Endothelial cell (in vitro differentiated cells): ENCODE measurements at regions not wholly inside any gene's neighbourhood (a gene's known extent, or its start where the extent isn't known, plus 50 kb on each side); places are given as distances from the start of the nearest gene placed in this dataset.

Source experiments
- DNase-seq: peaks from one replicate; pipeline ENCODE4 v3.0.0; 2021; ENCODE audit warnings: low spot score
- H3K27ac Mint-ChIP-seq: one replicate; pipeline ENCODE4 v1.8.0; 2021; ENCODE audit warnings: mixed read lengths, inconsistent platforms; ENCODE audit not compliant: unreplicated experiment
- H3K27me3 Mint-ChIP-seq: one replicate; pipeline ENCODE4 v1.8.0; 2021; ENCODE audit warnings: mild to moderate bottlenecking, moderate library complexity, mixed read lengths, inconsistent platforms; ENCODE audit not compliant: unreplicated experiment
- H3K36me3 Mint-ChIP-seq: one replicate; pipeline ENCODE4 v1.8.0; 2021; ENCODE audit warnings: mild to moderate bottlenecking, low read depth, mixed read lengths, inconsistent platforms; ENCODE audit not compliant: unreplicated experiment
- H3K4me1 Mint-ChIP-seq: one replicate; pipeline ENCODE4 v1.8.0; 2021; ENCODE audit warnings: mild to moderate bottlenecking, mixed read lengths, inconsistent platforms; ENCODE audit not compliant: unreplicated experiment
- H3K4me3 Mint-ChIP-seq: one replicate; pipeline ENCODE4 v1.8.0; 2021; ENCODE audit warnings: mild to moderate bottlenecking, mixed read lengths, inconsistent platforms; ENCODE audit not compliant: unreplicated experiment
- H3K9me3 Mint-ChIP-seq: one replicate; pipeline ENCODE4 v1.8.0; 2021; ENCODE audit warnings: mixed read lengths, inconsistent platforms; ENCODE audit not compliant: unreplicated experiment
- TF ChIP-seq, protein P1 (sequence below): fragments of 200-600 bp; sonication (generic); IDR thresholded peaks from one replicate; pipeline ENCODE4 v1.5.0; 2021; ENCODE audit warnings: antibody characterized with exemption; ENCODE audit not compliant: unreplicated experiment

DNA sequence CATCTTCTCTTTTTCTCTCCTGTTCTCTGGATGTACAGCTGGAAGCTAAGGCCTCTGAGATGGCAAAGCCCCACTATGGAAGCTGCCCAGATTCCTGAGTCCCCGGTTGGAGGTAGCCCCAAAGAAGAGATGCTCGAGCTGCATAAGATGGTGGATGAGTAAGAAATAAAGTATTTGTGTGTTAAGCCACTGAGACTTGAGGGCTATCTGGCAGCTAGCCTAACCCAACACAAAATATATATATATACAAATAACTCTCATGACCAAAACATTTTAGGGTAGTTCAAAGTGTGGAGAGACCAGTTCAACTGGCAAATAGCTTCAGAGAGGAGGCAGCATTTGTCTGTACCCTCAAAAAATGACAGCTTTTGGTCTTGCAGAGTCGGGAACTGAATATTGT, 72.4 kb upstream of the PDE1C start:
- TF ChIP-seq, protein P1, sequence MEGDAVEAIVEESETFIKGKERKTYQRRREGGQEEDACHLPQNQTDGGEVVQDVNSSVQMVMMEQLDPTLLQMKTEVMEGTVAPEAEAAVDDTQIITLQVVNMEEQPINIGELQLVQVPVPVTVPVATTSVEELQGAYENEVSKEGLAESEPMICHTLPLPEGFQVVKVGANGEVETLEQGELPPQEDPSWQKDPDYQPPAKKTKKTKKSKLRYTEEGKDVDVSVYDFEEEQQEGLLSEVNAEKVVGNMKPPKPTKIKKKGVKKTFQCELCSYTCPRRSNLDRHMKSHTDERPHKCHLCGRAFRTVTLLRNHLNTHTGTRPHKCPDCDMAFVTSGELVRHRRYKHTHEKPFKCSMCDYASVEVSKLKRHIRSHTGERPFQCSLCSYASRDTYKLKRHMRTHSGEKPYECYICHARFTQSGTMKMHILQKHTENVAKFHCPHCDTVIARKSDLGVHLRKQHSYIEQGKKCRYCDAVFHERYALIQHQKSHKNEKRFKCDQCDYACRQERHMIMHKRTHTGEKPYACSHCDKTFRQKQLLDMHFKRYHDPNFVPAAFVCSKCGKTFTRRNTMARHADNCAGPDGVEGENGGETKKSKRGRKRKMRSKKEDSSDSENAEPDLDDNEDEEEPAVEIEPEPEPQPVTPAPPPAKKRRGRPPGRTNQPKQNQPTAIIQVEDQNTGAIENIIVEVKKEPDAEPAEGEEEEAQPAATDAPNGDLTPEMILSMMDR: no peak
- Mint-ChIP-seq H3K9me3 (no peaks in the 10 kb centered on the region), H3K36me3 (no peaks in the 10 kb centered on the region), H3K27ac (no peak overlapping the region), H3K4me1 (no peaks in the 10 kb centered on the region), H3K27me3 (no peaks in the 10 kb centered on the region), H3K4me3 (no peak overlapping the region)
- DNase-seq: no peak

GRCh38 chr7:32140210-32140939, 70.2 kb upstream of the PDE1C start:
- no peaks in the 10 kb centered on the region for H3K27me3 Mint-ChIP-seq
- H3K27ac Mint-ChIP-seq: no peak overlapping the region
- no peaks in the 10 kb centered on the region for H3K4me1 Mint-ChIP-seq
- no peak for DNase-seq
- no peaks in the 10 kb centered on the region for H3K36me3 Mint-ChIP-seq
- no peak overlapping the region for H3K4me3 Mint-ChIP-seq
- TF ChIP-seq, protein P1: no peak
- no peaks in the 10 kb centered on the region for H3K9me3 Mint-ChIP-seq

DNA sequence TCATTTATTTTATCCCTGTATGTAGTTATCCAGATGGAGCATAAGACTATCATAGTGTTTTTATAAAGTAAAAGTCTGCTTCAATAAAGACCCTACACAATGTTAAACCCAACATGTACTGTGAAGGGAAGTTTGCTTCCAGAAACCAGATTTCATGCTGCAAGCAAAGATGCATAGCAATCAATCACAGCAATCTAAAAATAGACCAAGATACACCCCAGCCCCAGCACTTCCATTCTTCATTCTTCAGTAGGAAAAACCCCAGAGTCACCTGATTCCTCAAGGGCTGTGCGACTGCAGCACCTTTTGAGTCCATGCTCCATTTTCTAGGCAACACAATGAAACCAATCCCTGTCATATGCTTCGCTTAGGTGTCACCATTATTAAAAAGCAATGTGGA, 66.9 kb upstream of the PDE1C start:
- H3K27ac Mint-ChIP-seq: no peak overlapping the region
- H3K9me3 Mint-ChIP-seq: no peaks in the 10 kb centered on the region
- no peaks in the 10 kb centered on the region for H3K4me1 Mint-ChIP-seq
- no peak for DNase-seq
- H3K4me3 Mint-ChIP-seq: no peak overlapping the region
- no peaks in the 10 kb centered on the region for H3K36me3 Mint-ChIP-seq
- no peaks in the 10 kb centered on the region for H3K27me3 Mint-ChIP-seq
- TF ChIP-seq, protein P1: no peak

DNA sequence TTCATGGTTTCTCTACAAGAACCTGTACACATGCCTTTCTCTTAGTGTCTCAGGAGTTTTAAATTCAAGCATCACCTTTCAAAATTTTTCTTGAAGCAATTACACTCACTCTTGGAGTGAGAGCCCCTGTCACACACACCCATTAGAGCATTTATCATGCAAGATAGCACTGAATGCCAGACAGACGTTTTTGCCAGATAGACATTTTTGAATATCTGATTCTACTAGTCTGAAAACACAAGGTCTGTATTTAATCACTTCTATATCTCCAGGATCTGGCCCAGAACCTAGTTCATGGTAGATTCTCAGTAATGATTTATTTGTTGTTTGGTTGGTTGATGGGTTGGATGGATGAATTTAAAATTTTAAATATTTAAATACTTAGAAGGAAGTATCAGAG, 60.9 kb upstream of the PDE1C start:
- Mint-ChIP-seq H3K4me3 (no peak overlapping the region), H3K9me3 (no peaks in the 10 kb centered on the region), H3K36me3 (no peaks in the 10 kb centered on the region), H3K27me3 (no peaks in the 10 kb centered on the region), H3K27ac (no peak overlapping the region), H3K4me1 (no peaks in the 10 kb centered on the region)
- no peak for DNase-seq
- TF ChIP-seq, protein P1: no peak

DNA sequence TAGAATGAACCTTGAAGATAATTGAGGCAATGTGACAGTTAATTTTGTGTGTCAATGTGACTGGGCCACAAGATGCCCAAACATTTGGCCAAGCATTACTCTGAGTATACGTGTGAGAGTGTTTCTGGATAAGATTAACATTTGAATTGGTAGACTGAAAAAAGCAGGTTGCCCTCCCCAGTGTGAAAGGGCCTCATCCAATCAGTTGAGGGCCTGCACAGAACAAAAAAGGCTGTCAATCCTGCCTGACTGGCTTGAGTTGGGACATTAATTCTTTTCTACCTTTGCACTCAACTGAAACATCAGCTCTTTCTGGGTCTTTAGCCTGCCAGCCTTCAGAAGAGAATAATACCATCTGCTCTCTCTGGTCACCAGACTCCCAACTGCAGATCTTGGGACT, 56.6 kb upstream of the PDE1C start:
- H3K4me1 Mint-ChIP-seq: no peaks in the 10 kb centered on the region
- TF ChIP-seq, protein P1: no peak
- H3K9me3 Mint-ChIP-seq: no peaks in the 10 kb centered on the region
- H3K27ac Mint-ChIP-seq: no peak overlapping the region
- H3K27me3 Mint-ChIP-seq: peaks cover 5% of the 10 kb centered on the region
- no peak overlapping the region for H3K4me3 Mint-ChIP-seq
- no peak for DNase-seq
- H3K36me3 Mint-ChIP-seq: no peaks in the 10 kb centered on the region
